ENCODE measurements at regions not wholly inside any gene's neighbourhood (a gene's known extent, or its start where the extent isn't known, plus 50 kb on each side); places are given as distances from the start of the nearest gene placed in this dataset.

- TF ChIP-seq CTCF (IDR thresholded peaks at IDR 0.05; ENCODE audit: insufficient read depth, low read length, poor library complexity, severe bottlenecking) (no peak), EZH2phosphoT487 (conservative IDR thresholded peaks at IDR 0.05; ENCODE audit: low read length) (no peak)
Observed at GRCh38 chr18:44080054-44080453, 600.6 kb upstream of the SETBP1 start.

Data from SU-DHL-6 (cell line).